Keratinocyte (primary cell): ENCODE measurements at regions not wholly inside any gene's neighbourhood (a gene's known extent, or its start where the extent isn't known, plus 50 kb on each side); places are given as distances from the start of the nearest gene placed in this dataset.

Experiments
- DNase-seq: peaks from one replicate; pipeline ENCODE4 v3.0.0-alpha.2; 2011; ENCODE audit warnings: low read depth, missing footprints, low spot score
- FAIRE-seq: peaks from 2 replicates; lab custom pipeline; 2011; peaks lifted over from hg19 to GRCh38; lab: Jason Lieb, UNC
- H2AFZ ChIP-seq: 2 replicates; pipeline ENCODE4 v1.6.0; 2012; ENCODE audit warnings: low read length, control low read depth, inconsistent platforms; ENCODE audit not compliant: control insufficient read depth
- H3K27ac ChIP-seq: 2 replicates; pipeline ENCODE4 v1.5.1; 2011; ENCODE audit warnings: low read length; ENCODE audit not compliant: control insufficient read depth, insufficient read depth
- H3K27me3 ChIP-seq: 3 replicates; pipeline ENCODE4 v1.6.0; 2011; ENCODE audit warnings: low read length; ENCODE audit not compliant: control insufficient read depth, insufficient read depth; ENCODE audit errors: extremely low read depth
- H3K36me3 ChIP-seq, 2 experiments: 2 replicates in 1 of 2; 3 replicates in 1 of 2; pipeline ENCODE4 v1.5.1; 2011; ENCODE audit warnings: low read length in 2 of 2, mild to moderate bottlenecking in 1 of 2; ENCODE audit not compliant: control insufficient read depth in 2 of 2, insufficient read depth in 2 of 2; ENCODE audit errors: extremely low read depth in 1 of 2
- H3K4me1 ChIP-seq: 3 replicates; pipeline ENCODE4 v1.5.1; 2011; ENCODE audit warnings: low read length; ENCODE audit not compliant: control insufficient read depth, insufficient read depth; ENCODE audit errors: extremely low read depth
- H3K4me2 ChIP-seq: 3 replicates; pipeline ENCODE4 v1.6.0; 2011; ENCODE audit warnings: low read depth, low read length; ENCODE audit not compliant: control insufficient read depth, insufficient read depth; ENCODE audit errors: extremely low read depth
- H3K4me3 ChIP-seq, 3 experiments: fragments of 200-600 bp in 1 of 3; sonication (generic) in 1 of 3; 2 replicates in 2 of 3; 3 replicates in 1 of 3; pipeline ENCODE4 v1.5.1; 2011 to 2016; ENCODE audit warnings: low read length in 3 of 3, mild to moderate bottlenecking in 3 of 3, control low read depth in 2 of 3, inconsistent platforms in 1 of 3, low read depth in 1 of 3, mixed read lengths in 1 of 3, mixed run types in 1 of 3, moderate library complexity in 1 of 3; ENCODE audit not compliant: control insufficient read depth in 2 of 3, insufficient read depth in 2 of 3; ENCODE audit errors: extremely low read depth in 1 of 3
- H3K79me2 ChIP-seq: 2 replicates; pipeline ENCODE4 v1.6.0; 2012; ENCODE audit warnings: low read length; ENCODE audit not compliant: control insufficient read depth, insufficient read depth
- H3K9ac ChIP-seq: 3 replicates; pipeline ENCODE4 v1.6.0; 2011; ENCODE audit warnings: low read length; ENCODE audit not compliant: control insufficient read depth, insufficient read depth; ENCODE audit errors: extremely low read depth
- H3K9me1 ChIP-seq: 3 replicates; pipeline ENCODE4 v1.6.0; 2011; ENCODE audit warnings: low read length; ENCODE audit not compliant: control insufficient read depth, insufficient read depth; ENCODE audit errors: extremely low read depth
- H3K9me3 ChIP-seq: 2 replicates; pipeline ENCODE4 v1.5.1; 2012; ENCODE audit warnings: low read depth, low read length; ENCODE audit not compliant: control insufficient read depth
- H4K20me1 ChIP-seq: 3 replicates; pipeline ENCODE4 v1.6.0; 2011; ENCODE audit warnings: low read length; ENCODE audit not compliant: control insufficient read depth, insufficient read depth; ENCODE audit errors: extremely low read depth
- CTCF ChIP-seq, 3 experiments: IDR thresholded peaks in 1 of 3; conservative IDR thresholded peaks in 1 of 3; optimal IDR thresholded peaks in 1 of 3; 2 replicates in 2 of 3; 3 replicates in 1 of 3; pipeline versions ENCODE3 to v1.5.1; 2011; ENCODE audit warnings: low read length in 3 of 3, mild to moderate bottlenecking in 3 of 3, moderate library complexity in 2 of 3, control low read depth in 1 of 3, inconsistent platforms in 1 of 3; ENCODE audit not compliant: insufficient read depth in 2 of 3; ENCODE audit errors: extremely low read depth in 1 of 3
- EZH2 ChIP-seq: IDR thresholded peaks from one replicate; pipeline ENCODE4 v1.6.1; 2012; ENCODE audit warnings: inconsistent platforms, mild to moderate bottlenecking, low read length, moderate library complexity
- dilution Hi-C: fragments of 300-500 bp; cut with MboI; formaldehyde crosslinking; loops from one replicate; pipeline ENCODE4 v1.7.0; 2020; ENCODE audit warnings: low sequenced_read_pairs; ENCODE audit not compliant: extremely low pct_ligation_motif_present

- no peak overlapping the region for H3K27ac ChIP-seq
Measured at GRCh38 chr13:110024645-110024980, 238.2 kb upstream of the IRS2 start.

GRCh38 chr13:110023729-110024644 is 237.6 kb upstream of the IRS2 start:
- Histone ChIP-seq H3K36me3 (no peaks in the 10 kb centered on the region), H3K27me3 (no peaks in the 10 kb centered on the region), H3K9ac (no peak overlapping the region), H3K9me1 (no peaks in the 10 kb centered on the region), H4K20me1 (no peaks in the 10 kb centered on the region), H3K27ac (no peak overlapping the region), H3K4me1 (peaks cover 8% of the 10 kb centered on the region), H3K9me3 (no peaks in the 10 kb centered on the region), H2AFZ (no peak overlapping the region), H3K79me2 (no peaks in the 10 kb centered on the region), H3K4me3 (no peak overlapping the region), H3K4me2 (no peak overlapping the region)
- dilution Hi-C loops = no loop called here
- FAIRE-seq (no peak), DNase-seq (no peak)
- TF ChIP-seq EZH2 (no peak), CTCF (optimal IDR thresholded peaks at IDR 0.05 in 1 of 3, IDR thresholded peaks at IDR 0.05 in 1 of 3, conservative IDR thresholded peaks at IDR 0.05 in 1 of 3; ENCODE audit: extremely low read depth in 1 of 3, insufficient read depth in 2 of 3, low read length in 3 of 3) (no peak)

More at GRCh38 chr13:110024645-110024980, 238.2 kb upstream of the IRS2 start:
- DNase-seq = no peak
- Histone ChIP-seq H2AFZ (no peak overlapping the region), H3K9me3 (no peaks in the 10 kb centered on the region), H3K9me1 (no peaks in the 10 kb centered on the region), H3K9ac (no peak overlapping the region), H3K4me1 (peaks cover 8% of the 10 kb centered on the region), H3K4me2 (no peak overlapping the region), H3K79me2 (no peaks in the 10 kb centered on the region), H3K27me3 (no peaks in the 10 kb centered on the region), H3K36me3 (no peaks in the 10 kb centered on the region), H4K20me1 (no peaks in the 10 kb centered on the region), H3K4me3 (no peak overlapping the region)
- dilution Hi-C loops = no loop called here
- no peak for FAIRE-seq
- no peak for TF ChIP-seq EZH2
- TF ChIP-seq CTCF (optimal IDR thresholded peaks at IDR 0.05 in 1 of 3, IDR thresholded peaks at IDR 0.05 in 1 of 3, conservative IDR thresholded peaks at IDR 0.05 in 1 of 3; ENCODE audit: extremely low read depth in 1 of 3, insufficient read depth in 2 of 3, low read length in 3 of 3) = no peak
